ENCODE measurements at regions not wholly inside any gene's neighbourhood (a gene's known extent, or its start where the extent isn't known, plus 50 kb on each side); places are given as distances from the start of the nearest gene placed in this dataset.
A peak's percentile ranks its signal among the peaks of the same experiment; 100 is the strongest.

DNA sequence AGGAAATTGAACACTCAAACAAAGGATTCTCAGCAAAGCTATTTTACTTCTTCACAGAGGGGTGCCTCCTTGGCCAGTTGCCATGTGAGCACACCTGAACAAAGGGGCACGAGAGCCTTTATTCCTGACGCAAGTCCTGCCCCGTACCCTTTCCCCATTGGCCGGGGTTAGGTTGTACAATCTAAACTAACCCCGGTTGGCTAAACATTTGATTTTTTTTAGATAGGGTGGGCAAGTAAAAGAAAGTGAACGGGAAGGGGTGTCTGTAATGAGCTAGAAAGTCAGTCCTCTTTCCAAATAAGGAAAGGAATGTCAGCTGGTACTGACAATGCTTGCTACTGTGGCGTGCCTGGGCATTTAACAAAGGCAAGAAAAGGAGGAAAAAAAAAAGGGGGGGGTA is 135.5 kb upstream of the CDKN3 start:
- H4K5ac ChIP-seq (ENCODE audit: insufficient read length, low read depth, low read length): no peak overlapping the region
- H2BK5ac ChIP-seq (ENCODE audit: low read depth, low read length): no peak overlapping the region
- no peak overlapping the region for H2BK20ac ChIP-seq (ENCODE audit: low read length)
- H2BK12ac ChIP-seq (ENCODE audit: low read depth, low read length): no peak overlapping the region; the same call in 1 of the 2 replicates
- WGBS, 2 experiments (ENCODE audit: extremely low coverage in 1 of 2, insufficient coverage in 1 of 2, insufficient read length in 1 of 2, insufficient replicate concordance in 2 of 2, low coverage in 1 of 2, low lambda C conversion rate in 2 of 2, missing lambda C conversion rate in 1 of 2): 56% methylated on average over 7 of the region's 7 CpGs; no CpG with 5 or more reads in 1 of the 2 experiments
- no peak overlapping the region for H3K4me3 ChIP-seq (ENCODE audit: extremely low read depth in 1 of 4, insufficient read depth in 2 of 4, low read depth in 3 of 4, low read length in 4 of 4)
- no peak overlapping the region; the same call in 1 of the 2 replicates for H2AK5ac ChIP-seq (ENCODE audit: low read depth, low read length)
- no peaks in the 10 kb centered on the region for H3K36me3 ChIP-seq (ENCODE audit: control insufficient read depth in 2 of 4, insufficient read depth in 4 of 4, low read length in 3 of 4)
- no peak for FAIRE-seq
- no peak for TF ChIP-seq MAFK (IDR thresholded peaks at IDR 0.05; ENCODE audit: low read depth, low read length)
- TF ChIP-seq, protein P1, sequence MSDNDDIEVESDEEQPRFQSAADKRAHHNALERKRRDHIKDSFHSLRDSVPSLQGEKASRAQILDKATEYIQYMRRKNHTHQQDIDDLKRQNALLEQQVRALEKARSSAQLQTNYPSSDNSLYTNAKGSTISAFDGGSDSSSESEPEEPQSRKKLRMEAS (IDR thresholded peaks at IDR 0.05): peak; percentile 68; the same call in 1 of the 2 replicates
- peak; percentile 90 for TF ChIP-seq SRF (IDR thresholded peaks at IDR 0.05; ENCODE audit: low read depth, low read length)
- TF ChIP-seq SP4 (IDR thresholded peaks at IDR 0.05; ENCODE audit: low read length): no peak
- no peak for TF ChIP-seq HDAC6 (IDR thresholded peaks at IDR 0.05; ENCODE audit: low read depth, low read length)
- no peak for TF ChIP-seq JUN (IDR thresholded peaks at IDR 0.05; ENCODE audit: low read depth, low read length)
- DNase-seq (ENCODE audit: low read depth in 1 of 2, low spot score in 2 of 2): peak in 1 of 2 experiments; percentile 53
- no peak overlapping the region for H2BK15ac ChIP-seq (ENCODE audit: low read length)
- H3K79me2 ChIP-seq (ENCODE audit: control insufficient read depth in 1 of 2, insufficient read depth in 2 of 2, low read length in 2 of 2): no peaks in the 10 kb centered on the region
- no peak overlapping the region for H3K23ac ChIP-seq (ENCODE audit: insufficient read length)
- no peaks in the 10 kb centered on the region for H3K27me3 ChIP-seq (replicated peaks in 1 of 4; ENCODE audit: control insufficient read depth in 3 of 4, extremely low read depth in 1 of 4, insufficient read depth in 3 of 4, low read length in 3 of 4)
- H3K23me2 ChIP-seq (ENCODE audit: low read depth, low read length): no peaks in the 10 kb centered on the region
- H4K91ac ChIP-seq (replicated peaks; ENCODE audit: insufficient read length, low read length): no peak overlapping the region
- H3K56ac ChIP-seq (replicated peaks; ENCODE audit: insufficient read length, low read depth, low read length): no peak overlapping the region
- H3K4me1 ChIP-seq (replicated peaks in 1 of 4; ENCODE audit: control insufficient read depth in 3 of 4, insufficient read depth in 4 of 4, low read length in 3 of 4): peaks cover 0 to 10% (median 6%) of the 10 kb centered on the region in 4 experiments; a peak in 3 of 7 replicates
- H2AFZ ChIP-seq (ENCODE audit: low read length): peak overlapping the region; percentile 66
- H3K9ac ChIP-seq (replicated peaks in 1 of 4; ENCODE audit: extremely low read depth in 1 of 4, low read depth in 3 of 4, low read length in 3 of 4): no peak overlapping the region
- no peak overlapping the region for H4K8ac ChIP-seq (ENCODE audit: extremely low read depth, insufficient read depth, low read length)
- H3K14ac ChIP-seq (ENCODE audit: insufficient read length): no peak overlapping the region
- H3K27ac ChIP-seq (ENCODE audit: low read depth, low read length): peak overlapping the region; percentile 11; the same call in 1 of the 2 replicates
- H4K20me1 ChIP-seq (replicated peaks in 1 of 2; ENCODE audit: control insufficient read depth in 1 of 2, insufficient read depth in 2 of 2, low read length in 2 of 2): no peaks in the 10 kb centered on the region
- H3K18ac ChIP-seq (ENCODE audit: extremely low read depth, low read length): no peak overlapping the region
- no peaks in the 10 kb centered on the region for H3K79me1 ChIP-seq (ENCODE audit: low read depth, low read length)
- CTCF ChIA-PET (ENCODE audit: partially characterized antibody): interaction anchor here (0.6 kb wide), 1 partner anchor 1513 kb away, joined by 3 read pairs; no protein-coding TSS in a partner anchor
- POLR2A ChIA-PET (ENCODE audit: partially characterized antibody): interaction anchor here (0.6 to 1.0 kb wide), 2 partner anchors 12 to 318 kb away, joined by 3 read pairs; no protein-coding TSS in a partner anchor
- H2BK120ac ChIP-seq (replicated peaks; ENCODE audit: low read depth, low read length): no peak overlapping the region
- H3K9me3 ChIP-seq (ENCODE audit: insufficient read depth in 2 of 2, low read depth in 1 of 2, low read length in 1 of 2): no peaks in the 10 kb centered on the region
- no peak overlapping the region for H3K4ac ChIP-seq (replicated peaks; ENCODE audit: insufficient read length, low read depth, low read length)
- H3K4me2 ChIP-seq (ENCODE audit: insufficient read depth in 1 of 2, low read depth in 2 of 2, low read length in 2 of 2): peak overlapping the region in 1 of 2 experiments; percentile 46; a peak in 1 of 4 replicates
